Lower leg skin (tissue), 3 donors: ENCODE measurements at regions not wholly inside any gene's neighbourhood (a gene's known extent, or its start where the extent isn't known, plus 50 kb on each side); places are given as distances from the start of the nearest gene placed in this dataset.

Experiments used
- CTCF ChIP-seq, 3 donors: fragments of 450-650 bp; IDR thresholded peaks; one replicate each; pipeline ENCODE4 v1.5.1; 2016; ENCODE audit warnings: antibody characterized with exemption in 3 of 3, mild to moderate bottlenecking in 3 of 3, moderate library complexity in 2 of 3
- POLR2A ChIP-seq, 2 donors: fragments of 450-650 bp; IDR thresholded peaks; one replicate each; pipeline ENCODE4 v1.6.1; 2016 to 2017; ENCODE audit warnings: antibody characterized with exemption in 2 of 2, mild to moderate bottlenecking in 1 of 2, moderate library complexity in 1 of 2

GRCh38 chr12:91811481-91812287 lies 334.0 kb downstream of the BTG1 start:
- TF ChIP-seq CTCF (IDR thresholded peaks at IDR 0.05), result peak in 1 of 3 donors; percentile 53
- TF ChIP-seq POLR2A (IDR thresholded peaks at IDR 0.05), result no peak
